A549 (cell line): ENCODE measurements at regions not wholly inside any gene's neighbourhood (a gene's known extent, or its start where the extent isn't known, plus 50 kb on each side); places are given as distances from the start of the nearest gene placed in this dataset.

Experiments
- ATAC-seq, 2 experiments: fragments of 200-7000 bp in 1 of 2; fragments of >200 bp in 1 of 2; cut with Nextera tagmentation in 1 of 2; cut with Tn5 transposase in 1 of 2; 3 replicates each; pipeline versions ENCODE4 v1.8.0 to v1.9.1; 2018 to 2020; ENCODE audit warnings: mild to moderate bottlenecking in 1 of 2, moderate library complexity in 1 of 2
- CTCF ChIA-PET: fragments of 300-600 bp; sonication (Branson Sonifier 250); formaldehyde crosslinking; extraction: SDS; loops from one replicate; lab custom pipeline; 2021; ENCODE audit warnings: antibody characterized with exemption, inconsistent platforms; lab: Yijun Ruan, JAX
- POLR2A ChIA-PET: fragments of 350-600 bp; formaldehyde crosslinking; extraction: SDS; loops from one replicate; lab custom pipeline; 2021; ENCODE audit warnings: antibody characterized with exemption, inconsistent platforms; lab: Yijun Ruan, JAX
- DNase-seq, 2 experiments: peaks; one replicate each; pipeline versions ENCODE4 v3.0.0 to v3.0.0-alpha.2; 2011 to 2016; ENCODE audit warnings: low read depth in 1 of 2, low spot score in 1 of 2
- FAIRE-seq: peaks from 2 replicates; lab custom pipeline; 2011; peaks lifted over from hg19 to GRCh38; lab: Jason Lieb, UNC
- H3K27ac ChIP-seq, 2 experiments: fragments of >200 bp; sonication (Bioruptor Twin); formaldehyde crosslinking; 3 replicates each; pipeline ENCODE4 v1.5.1; 2016 to 2017
- H3K4me1 ChIP-seq: fragments of >200 bp; sonication (Bioruptor Twin); formaldehyde crosslinking; 3 replicates; pipeline ENCODE4 v1.6.1; 2016
- H3K4me2 ChIP-seq: fragments of >200 bp; sonication (Bioruptor Twin); formaldehyde crosslinking; 3 replicates; pipeline ENCODE4 v1.6.1; 2016
- H3K4me3 ChIP-seq: fragments of >200 bp; sonication (Bioruptor Twin); formaldehyde crosslinking; 3 replicates; pipeline ENCODE4 v1.5.1; 2016
- H3K9me3 ChIP-seq: fragments of >200 bp; sonication (Bioruptor Twin); formaldehyde crosslinking; 3 replicates; pipeline ENCODE4 v1.6.1; 2016
- CBX8 ChIP-seq: fragments of 200-600 bp; sonication (generic); IDR thresholded peaks from 2 replicates; pipeline ENCODE4 v1.6.1; 2016
- CEBPB ChIP-seq, 2 experiments: fragments of >200 bp in 1 of 2; sonication (Bioruptor Twin) in 1 of 2; formaldehyde crosslinking in 1 of 2; IDR thresholded peaks; 2 replicates each; pipeline ENCODE4 v1.6.1; 2012 to 2016
- CHD4 ChIP-seq: fragments of 200-600 bp; sonication (generic); IDR thresholded peaks from 2 replicates; pipeline ENCODE4 v1.6.1; 2016; ENCODE audit warnings: antibody characterized with exemption, mild to moderate bottlenecking, borderline replicate concordance
- EHMT2 ChIP-seq: fragments of 200-600 bp; sonication (generic); IDR thresholded peaks from 2 replicates; pipeline ENCODE4 v1.6.1; 2016; ENCODE audit warnings: antibody characterized with exemption, low read depth, mild to moderate bottlenecking, moderate library complexity
- FOSB ChIP-seq: fragments of 250-450 bp; sonication (Bioruptor Pico); IDR thresholded peaks from 2 replicates; pipeline ENCODE4 v1.5.0; 2020; ENCODE audit warnings: mild to moderate bottlenecking, moderate library complexity
- FOSL2 ChIP-seq, 2 experiments: fragments of 450-650 bp in 1 of 2; fragments of >200 bp in 1 of 2; sonication (Bioruptor Twin) in 1 of 2; formaldehyde crosslinking; IDR thresholded peaks; 2 replicates each; pipeline versions ENCODE4 v1.5.0 to v1.6.1; 2016 to 2020; ENCODE audit warnings: mild to moderate bottlenecking in 1 of 2, moderate library complexity in 1 of 2
- HDAC2 ChIP-seq: fragments of 200-600 bp; sonication (generic); IDR thresholded peaks from 2 replicates; pipeline ENCODE4 v1.6.1; 2016
- HOXA7 ChIP-seq: fragments of 250-450 bp; sonication (Bioruptor Pico); IDR thresholded peaks from 2 replicates; pipeline ENCODE4 v1.5.0; 2020; ENCODE audit warnings: mild to moderate bottlenecking, moderate library complexity
- HOXB13 ChIP-seq: fragments of 250-450 bp; sonication (Bioruptor Pico); IDR thresholded peaks from 2 replicates; pipeline ENCODE4 v1.5.0; 2020; ENCODE audit warnings: low read depth, mild to moderate bottlenecking, moderate library complexity
- JUNB ChIP-seq: fragments of >200 bp; sonication (Bioruptor Twin); formaldehyde crosslinking; IDR thresholded peaks from 2 replicates; pipeline ENCODE4 v1.6.1; 2016
- KDM1A ChIP-seq: fragments of 200-600 bp; sonication (generic); IDR thresholded peaks from 2 replicates; pipeline ENCODE4 v1.6.1; 2016; ENCODE audit warnings: low read depth, mild to moderate bottlenecking
- KDM5A ChIP-seq: fragments of 200-600 bp; sonication (generic); IDR thresholded peaks from 2 replicates; pipeline ENCODE4 v1.6.1; 2016; ENCODE audit warnings: antibody characterized with exemption, mild to moderate bottlenecking
- MYC ChIP-seq: IDR thresholded peaks from 2 replicates; pipeline ENCODE4 v1.6.1; 2012; ENCODE audit warnings: mild to moderate bottlenecking, inconsistent platforms, low read length, improper control_type of control experiment, borderline replicate concordance
- NFE2L2 ChIP-seq: fragments of 150-350 bp; conservative IDR thresholded peaks from 2 replicates; pipeline ENCODE4 v1.6.1; 2014; ENCODE audit warnings: low read length
- RCOR1 ChIP-seq: fragments of 150-350 bp; IDR thresholded peaks from 2 replicates; pipeline ENCODE4 v1.6.1; 2014; ENCODE audit warnings: antibody characterized with exemption, low read length, low read depth
- SMC3 ChIP-seq: fragments of >200 bp; sonication (Bioruptor Twin); formaldehyde crosslinking; IDR thresholded peaks from 3 replicates; pipeline ENCODE4 v1.6.1; 2018; ENCODE audit warnings: inconsistent platforms
- TFCP2L1 ChIP-seq: fragments of 250-450 bp; sonication (Bioruptor Pico); IDR thresholded peaks from 2 replicates; pipeline ENCODE4 v1.5.0; 2021; ENCODE audit warnings: mild to moderate bottlenecking
- ZC3H11A ChIP-seq: fragments of 450-650 bp; IDR thresholded peaks from 2 replicates; pipeline ENCODE4 v1.6.1; 2014; ENCODE audit warnings: antibody characterized with exemption, mild to moderate bottlenecking
- ZFP36 ChIP-seq: fragments of 450-650 bp; IDR thresholded peaks from 2 replicates; pipeline ENCODE4 v1.6.1; 2014; ENCODE audit warnings: borderline replicate concordance; ENCODE audit not compliant: partially characterized antibody
- ZNF302 ChIP-seq: fragments of 250-450 bp; sonication (Bioruptor Pico); IDR thresholded peaks from 2 replicates; pipeline ENCODE4 v1.9.0; 2021; ENCODE audit warnings: inconsistent platforms, mild to moderate bottlenecking, moderate library complexity
- ZSCAN20 ChIP-seq: fragments of 250-450 bp; sonication (Bioruptor Pico); IDR thresholded peaks from 2 replicates; pipeline ENCODE4 v1.8.0; 2022; ENCODE audit warnings: mild to moderate bottlenecking, moderate library complexity
- WGBS: methylation state at CpG from one replicate; pipeline ENCODE4 v1.1.6; 2017; ENCODE audit errors: missing lambda C conversion rate; 5-methylcytosine and 5-hydroxymethylcytosine counted together
- TF ChIP-seq, protein P1 (sequence below): IDR thresholded peaks from 2 replicates; pipeline ENCODE4 v1.6.1; 2012
- TF ChIP-seq, protein P2 (sequence below): fragments of >200 bp; sonication (Bioruptor Twin); formaldehyde crosslinking; IDR thresholded peaks from 2 replicates; pipeline ENCODE4 v1.6.1; 2016
- TF ChIP-seq, protein P3 (sequence below): fragments of 200-600 bp; sonication (generic); IDR thresholded peaks from 2 replicates; pipeline ENCODE4 v1.6.1; 2016; ENCODE audit warnings: antibody characterized with exemption, mild to moderate bottlenecking, moderate library complexity
- TF ChIP-seq, protein P4 (sequence below): fragments of 150-350 bp; IDR thresholded peaks from 2 replicates; pipeline ENCODE4 v1.6.1; 2014; ENCODE audit warnings: low read depth, mild to moderate bottlenecking, low read length
- TF ChIP-seq, protein P5 (sequence below): fragments of 450-650 bp; IDR thresholded peaks from 2 replicates; pipeline ENCODE4 v1.6.1; 2014; ENCODE audit warnings: antibody characterized with exemption

DNA sequence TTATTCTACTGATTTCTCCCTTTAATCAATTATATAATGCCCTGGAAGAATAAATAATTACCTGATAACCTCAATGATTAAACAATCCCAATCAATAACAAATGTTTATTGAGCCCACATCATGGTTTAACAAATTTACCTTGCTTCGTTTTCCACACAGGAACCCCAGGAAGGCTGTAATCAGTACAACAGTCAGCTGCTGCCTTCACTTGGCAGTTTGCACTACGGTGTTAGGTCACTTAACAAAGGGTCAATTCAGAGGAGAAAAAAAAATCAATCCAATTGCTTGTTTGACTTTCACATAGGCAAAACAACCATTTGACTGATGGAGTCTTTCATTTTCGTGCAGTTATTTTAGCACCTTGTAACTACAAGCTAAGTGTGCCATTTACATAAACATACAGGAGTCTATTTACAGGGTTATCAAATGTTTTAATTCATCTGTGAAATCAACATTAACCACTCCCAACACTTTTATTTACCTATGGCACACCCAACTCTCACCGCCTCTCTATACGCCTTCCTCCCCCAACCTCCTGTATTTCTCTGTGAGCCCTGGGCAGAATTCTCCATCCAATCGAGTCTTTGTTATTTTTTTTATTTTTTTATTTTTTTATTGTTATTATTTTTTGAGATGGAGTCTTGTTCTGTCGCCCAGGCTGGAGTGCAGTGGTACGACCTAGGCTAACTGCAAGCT, 140.4 kb upstream of the TAB2 start:
- WGBS = 63% methylated on average over 8 of the region's 8 CpGs
- Histone ChIP-seq H3K4me2 (no peak overlapping the region), H3K4me1 (no peaks in the 10 kb centered on the region), H3K27ac (no peak overlapping the region), H3K4me3 (no peak overlapping the region), H3K9me3 (no peaks in the 10 kb centered on the region)
- ATAC-seq (no peak), FAIRE-seq (no peak), DNase-seq (no peak)
- ChIA-PET POLR2A (no interaction called here), CTCF (no interaction called here)
- TF ChIP-seq, protein P1, sequence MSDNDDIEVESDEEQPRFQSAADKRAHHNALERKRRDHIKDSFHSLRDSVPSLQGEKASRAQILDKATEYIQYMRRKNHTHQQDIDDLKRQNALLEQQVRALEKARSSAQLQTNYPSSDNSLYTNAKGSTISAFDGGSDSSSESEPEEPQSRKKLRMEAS = no peak
- no peak for TF ChIP-seq EHMT2
- no peak for TF ChIP-seq CEBPB (IDR thresholded peaks at IDR 0.05)
- no peak for TF ChIP-seq RCOR1
- TF ChIP-seq ZNF302 = no peak
- no peak for TF ChIP-seq KDM5A
- no peak for TF ChIP-seq ZSCAN20 (CRISPR knock-in tag)
- no peak for TF ChIP-seq KDM1A
- TF ChIP-seq HOXB13 (CRISPR knock-in tag) = no peak
- TF ChIP-seq MYC = no peak
- no peak for TF ChIP-seq HDAC2
- TF ChIP-seq JUNB = no peak
- no peak for TF ChIP-seq ZC3H11A
- TF ChIP-seq FOSL2 (IDR thresholded peaks at IDR 0.05) = no peak
- no peak for TF ChIP-seq FOSL2 (CRISPR knock-in tag; IDR thresholded peaks at IDR 0.05)
- TF ChIP-seq ZFP36 = no peak
- no peak for TF ChIP-seq CHD4
- TF ChIP-seq, protein P2, sequence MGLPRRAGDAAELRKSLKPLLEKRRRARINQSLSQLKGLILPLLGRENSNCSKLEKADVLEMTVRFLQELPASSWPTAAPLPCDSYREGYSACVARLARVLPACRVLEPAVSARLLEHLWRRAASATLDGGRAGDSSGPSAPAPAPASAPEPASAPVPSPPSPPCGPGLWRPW = no peak
- no peak for TF ChIP-seq TFCP2L1 (CRISPR knock-in tag)
- TF ChIP-seq, protein P3, sequence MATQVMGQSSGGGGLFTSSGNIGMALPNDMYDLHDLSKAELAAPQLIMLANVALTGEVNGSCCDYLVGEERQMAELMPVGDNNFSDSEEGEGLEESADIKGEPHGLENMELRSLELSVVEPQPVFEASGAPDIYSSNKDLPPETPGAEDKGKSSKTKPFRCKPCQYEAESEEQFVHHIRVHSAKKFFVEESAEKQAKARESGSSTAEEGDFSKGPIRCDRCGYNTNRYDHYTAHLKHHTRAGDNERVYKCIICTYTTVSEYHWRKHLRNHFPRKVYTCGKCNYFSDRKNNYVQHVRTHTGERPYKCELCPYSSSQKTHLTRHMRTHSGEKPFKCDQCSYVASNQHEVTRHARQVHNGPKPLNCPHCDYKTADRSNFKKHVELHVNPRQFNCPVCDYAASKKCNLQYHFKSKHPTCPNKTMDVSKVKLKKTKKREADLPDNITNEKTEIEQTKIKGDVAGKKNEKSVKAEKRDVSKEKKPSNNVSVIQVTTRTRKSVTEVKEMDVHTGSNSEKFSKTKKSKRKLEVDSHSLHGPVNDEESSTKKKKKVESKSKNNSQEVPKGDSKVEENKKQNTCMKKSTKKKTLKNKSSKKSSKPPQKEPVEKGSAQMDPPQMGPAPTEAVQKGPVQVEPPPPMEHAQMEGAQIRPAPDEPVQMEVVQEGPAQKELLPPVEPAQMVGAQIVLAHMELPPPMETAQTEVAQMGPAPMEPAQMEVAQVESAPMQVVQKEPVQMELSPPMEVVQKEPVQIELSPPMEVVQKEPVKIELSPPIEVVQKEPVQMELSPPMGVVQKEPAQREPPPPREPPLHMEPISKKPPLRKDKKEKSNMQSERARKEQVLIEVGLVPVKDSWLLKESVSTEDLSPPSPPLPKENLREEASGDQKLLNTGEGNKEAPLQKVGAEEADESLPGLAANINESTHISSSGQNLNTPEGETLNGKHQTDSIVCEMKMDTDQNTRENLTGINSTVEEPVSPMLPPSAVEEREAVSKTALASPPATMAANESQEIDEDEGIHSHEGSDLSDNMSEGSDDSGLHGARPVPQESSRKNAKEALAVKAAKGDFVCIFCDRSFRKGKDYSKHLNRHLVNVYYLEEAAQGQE = no peak
- no peak for TF ChIP-seq SMC3

DNA sequence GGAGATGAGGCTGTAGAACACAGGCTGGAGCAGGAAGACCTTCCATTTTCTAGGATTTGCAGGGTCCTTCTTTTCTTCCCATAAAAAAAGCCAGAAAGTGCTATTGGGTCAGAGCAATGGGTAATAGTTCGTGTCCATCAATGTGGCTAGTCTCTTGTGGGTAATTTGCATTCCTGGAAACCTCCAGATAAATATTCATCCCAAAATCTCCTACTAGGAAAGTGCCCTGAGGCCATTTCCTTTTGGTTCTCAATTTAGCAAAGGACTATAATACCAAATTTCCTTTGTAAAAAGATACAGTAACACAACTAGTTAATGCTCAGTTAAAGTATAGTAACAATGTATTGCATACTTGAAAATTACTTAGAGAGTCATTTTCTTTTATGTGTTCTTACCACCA, 138.1 kb upstream of the TAB2 start:
- ATAC-seq (no peak), FAIRE-seq (no peak), DNase-seq (no peak)
- Histone ChIP-seq H3K4me1 (no peaks in the 10 kb centered on the region), H3K27ac (no peak overlapping the region), H3K4me2 (no peak overlapping the region), H3K9me3 (no peaks in the 10 kb centered on the region), H3K4me3 (no peak overlapping the region)
- ChIA-PET POLR2A (no interaction called here), CTCF (no interaction called here)
- WGBS = 52% methylated on average over 1 of the region's 1 CpG
- TF ChIP-seq RCOR1 (no peak), CBX8 (no peak), ZSCAN20 (CRISPR knock-in tag) (no peak), FOSB (CRISPR knock-in tag) (no peak), NFE2L2 (no peak), HOXB13 (CRISPR knock-in tag) (no peak), HOXA7 (CRISPR knock-in tag) (no peak)
- TF ChIP-seq, protein P4, sequence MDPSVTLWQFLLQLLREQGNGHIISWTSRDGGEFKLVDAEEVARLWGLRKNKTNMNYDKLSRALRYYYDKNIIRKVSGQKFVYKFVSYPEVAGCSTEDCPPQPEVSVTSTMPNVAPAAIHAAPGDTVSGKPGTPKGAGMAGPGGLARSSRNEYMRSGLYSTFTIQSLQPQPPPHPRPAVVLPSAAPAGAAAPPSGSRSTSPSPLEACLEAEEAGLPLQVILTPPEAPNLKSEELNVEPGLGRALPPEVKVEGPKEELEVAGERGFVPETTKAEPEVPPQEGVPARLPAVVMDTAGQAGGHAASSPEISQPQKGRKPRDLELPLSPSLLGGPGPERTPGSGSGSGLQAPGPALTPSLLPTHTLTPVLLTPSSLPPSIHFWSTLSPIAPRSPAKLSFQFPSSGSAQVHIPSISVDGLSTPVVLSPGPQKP = no peak
- TF ChIP-seq, protein P3 = no peak
- TF ChIP-seq, protein P5, sequence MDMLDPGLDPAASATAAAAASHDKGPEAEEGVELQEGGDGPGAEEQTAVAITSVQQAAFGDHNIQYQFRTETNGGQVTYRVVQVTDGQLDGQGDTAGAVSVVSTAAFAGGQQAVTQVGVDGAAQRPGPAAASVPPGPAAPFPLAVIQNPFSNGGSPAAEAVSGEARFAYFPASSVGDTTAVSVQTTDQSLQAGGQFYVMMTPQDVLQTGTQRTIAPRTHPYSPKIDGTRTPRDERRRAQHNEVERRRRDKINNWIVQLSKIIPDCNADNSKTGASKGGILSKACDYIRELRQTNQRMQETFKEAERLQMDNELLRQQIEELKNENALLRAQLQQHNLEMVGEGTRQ = no peak
- TF ChIP-seq, all 56 proteins: peak for 0
